ENCODE measurements at regions not wholly inside any gene's neighbourhood (a gene's known extent, or its start where the extent isn't known, plus 50 kb on each side); places are given as distances from the start of the nearest gene placed in this dataset.

- DNase-seq (ENCODE audit: low spot score), result no peak
These were observed 60.9 kb upstream of the CLMP start for GRCh38 chr11:123255909-123256308.

GRCh38 chr11:123254357-123254756 is 59.3 kb upstream of the CLMP start:
- no peak for DNase-seq (ENCODE audit: low spot score)

- no peak for DNase-seq (ENCODE audit: low spot score)
These were observed 58.9 kb upstream of the CLMP start for GRCh38 chr11:123253911-123254310.

- DNase-seq (ENCODE audit: low spot score), result no peak
These were observed 58.2 kb upstream of the CLMP start for GRCh38 chr11:123253223-123253622.

GRCh38 chr11:123251657-123252344 is 56.8 kb upstream of the CLMP start:
- no peak for DNase-seq (ENCODE audit: low spot score)

- DNase-seq (ENCODE audit: low spot score), result no peak
These were observed 56.0 kb upstream of the CLMP start for GRCh38 chr11:123250892-123251656.

- no peak for DNase-seq (ENCODE audit: low spot score)
These were observed 54.3 kb upstream of the CLMP start for GRCh38 chr11:123249354-123249753.

GRCh38 chr11:123247813-123248379 is 52.8 kb upstream of the CLMP start:
- no peak for DNase-seq (ENCODE audit: low spot score)

- no peak for DNase-seq (ENCODE audit: low spot score)
These were observed 52.4 kb upstream of the CLMP start for GRCh38 chr11:123247496-123247799.

- DNase-seq (ENCODE audit: low spot score), result peak; percentile 54
These were observed 51.9 kb upstream of the CLMP start for GRCh38 chr11:123246749-123247495.

- DNase-seq (ENCODE audit: low spot score), result no peak
These were observed 50.5 kb upstream of the CLMP start for GRCh38 chr11:123245567-123245966.
